ENCODE measurements at regions not wholly inside any gene's neighbourhood (a gene's known extent, or its start where the extent isn't known, plus 50 kb on each side); places are given as distances from the start of the nearest gene placed in this dataset.

GRCh38 chr17:33519692-33520091, 226.6 kb upstream of the ASIC2 start:
- no peaks in the 10 kb centered on the region for H3K36me3 ChIP-seq (ENCODE audit: insufficient read depth, insufficient read length, low read length)
- DNase-seq (ENCODE audit: low read depth, low spot score), result no peak
- H3K4me3 ChIP-seq (ENCODE audit: insufficient read length, low read depth), result no peak overlapping the region
- no peak overlapping the region for H3K9ac ChIP-seq (ENCODE audit: insufficient read length, low read depth)
- H3K9me3 ChIP-seq (ENCODE audit: insufficient read depth, low read length), result no peaks in the 10 kb centered on the region
- TF ChIP-seq ZNF274 (IDR thresholded peaks at IDR 0.05; ENCODE audit: low read depth, low read length) (no peak), YY1 (IDR thresholded peaks at IDR 0.05; ENCODE audit: insufficient read depth, insufficient read length) (no peak), SUZ12 (IDR thresholded peaks at IDR 0.05; ENCODE audit: extremely low read depth, insufficient read depth, insufficient read length) (no peak)
- no peaks in the 10 kb centered on the region for H3K27me3 ChIP-seq (ENCODE audit: insufficient read depth, insufficient read length)
- H3K4me1 ChIP-seq (ENCODE audit: insufficient read depth, insufficient read length), result no peaks in the 10 kb centered on the region

GRCh38 chr17:33520426-33521330, 227.6 kb upstream of the ASIC2 start:
- Histone ChIP-seq H3K4me3 (ENCODE audit: insufficient read length, low read depth) (no peak overlapping the region), H3K36me3 (ENCODE audit: insufficient read depth, insufficient read length, low read length) (no peaks in the 10 kb centered on the region), H3K9ac (ENCODE audit: insufficient read length, low read depth) (no peak overlapping the region), H3K9me3 (ENCODE audit: insufficient read depth, low read length) (no peaks in the 10 kb centered on the region), H3K4me1 (ENCODE audit: insufficient read depth, insufficient read length) (no peaks in the 10 kb centered on the region), H3K27me3 (ENCODE audit: insufficient read depth, insufficient read length) (no peaks in the 10 kb centered on the region)
- TF ChIP-seq ZNF274 (IDR thresholded peaks at IDR 0.05; ENCODE audit: low read depth, low read length) (no peak), SUZ12 (IDR thresholded peaks at IDR 0.05; ENCODE audit: extremely low read depth, insufficient read depth, insufficient read length) (no peak), YY1 (IDR thresholded peaks at IDR 0.05; ENCODE audit: insufficient read depth, insufficient read length) (no peak)
- peak; percentile 16 for DNase-seq (ENCODE audit: low read depth, low spot score)

- TF ChIP-seq SUZ12 (IDR thresholded peaks at IDR 0.05; ENCODE audit: extremely low read depth, insufficient read depth, insufficient read length), result no peak
- TF ChIP-seq YY1 (IDR thresholded peaks at IDR 0.05; ENCODE audit: insufficient read depth, insufficient read length), result no peak
- no peak for TF ChIP-seq ZNF274 (IDR thresholded peaks at IDR 0.05; ENCODE audit: low read depth, low read length)
- no peak overlapping the region for H3K4me3 ChIP-seq (ENCODE audit: insufficient read length, low read depth)
- no peak overlapping the region for H3K9ac ChIP-seq (ENCODE audit: insufficient read length, low read depth)
- no peaks in the 10 kb centered on the region for H3K36me3 ChIP-seq (ENCODE audit: insufficient read depth, insufficient read length, low read length)
- no peak for DNase-seq (ENCODE audit: low read depth, low spot score)
- H3K27me3 ChIP-seq (ENCODE audit: insufficient read depth, insufficient read length), result no peaks in the 10 kb centered on the region
- H3K9me3 ChIP-seq (ENCODE audit: insufficient read depth, low read length), result no peaks in the 10 kb centered on the region
- H3K4me1 ChIP-seq (ENCODE audit: insufficient read depth, insufficient read length), result no peaks in the 10 kb centered on the region
Measured at GRCh38 chr17:33521784-33522183, 228.7 kb upstream of the ASIC2 start.

DNA sequence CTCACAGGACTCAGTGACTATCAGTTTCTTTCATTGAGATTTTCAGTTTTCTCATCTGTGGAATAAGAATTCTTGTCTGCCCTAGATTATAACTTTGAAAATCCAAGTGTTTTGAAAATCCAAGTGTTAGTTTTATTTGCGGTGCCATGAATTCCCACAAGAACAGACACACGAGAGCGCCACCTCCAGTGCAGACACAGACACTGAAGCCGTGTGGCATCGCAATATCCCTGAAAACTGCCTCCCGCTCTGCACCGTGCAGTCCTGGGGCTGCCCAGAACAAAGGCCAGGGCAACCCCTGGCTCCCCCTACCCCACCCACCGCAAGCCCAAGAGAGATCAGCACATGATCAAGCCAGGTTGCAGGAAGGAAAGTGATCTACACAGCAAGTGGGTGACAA, 229.5 kb upstream of the ASIC2 start:
- H3K27me3 ChIP-seq (ENCODE audit: insufficient read depth, insufficient read length), result no peaks in the 10 kb centered on the region
- no peak for DNase-seq (ENCODE audit: low read depth, low spot score)
- H3K36me3 ChIP-seq (ENCODE audit: insufficient read depth, insufficient read length, low read length), result no peaks in the 10 kb centered on the region
- H3K4me1 ChIP-seq (ENCODE audit: insufficient read depth, insufficient read length), result no peaks in the 10 kb centered on the region
- H3K4me3 ChIP-seq (ENCODE audit: insufficient read length, low read depth), result no peak overlapping the region
- H3K9me3 ChIP-seq (ENCODE audit: insufficient read depth, low read length), result no peaks in the 10 kb centered on the region
- H3K9ac ChIP-seq (ENCODE audit: insufficient read length, low read depth), result no peak overlapping the region
- no peak for TF ChIP-seq YY1 (IDR thresholded peaks at IDR 0.05; ENCODE audit: insufficient read depth, insufficient read length)
- no peak for TF ChIP-seq ZNF274 (IDR thresholded peaks at IDR 0.05; ENCODE audit: low read depth, low read length)
- TF ChIP-seq SUZ12 (IDR thresholded peaks at IDR 0.05; ENCODE audit: extremely low read depth, insufficient read depth, insufficient read length), result no peak

DNA sequence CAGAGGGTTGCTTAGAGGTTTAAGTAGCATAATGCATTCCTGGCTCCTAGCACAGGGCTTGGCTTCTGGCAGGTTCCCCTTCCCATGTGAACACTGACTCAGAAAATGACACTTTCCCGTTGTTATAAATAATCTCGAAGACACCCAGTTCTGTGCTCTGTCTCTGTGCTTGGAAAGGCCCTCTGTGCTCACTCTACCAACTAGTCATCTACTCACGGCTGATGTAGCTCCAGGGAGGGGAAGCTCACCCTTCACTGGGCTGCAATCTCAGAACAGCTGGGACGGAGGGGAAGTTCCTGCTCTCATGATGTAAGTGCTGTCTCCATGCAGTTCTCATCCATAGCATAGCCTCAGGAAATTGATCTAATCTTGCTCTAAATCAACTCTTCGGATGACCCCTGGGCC, 230.5 kb upstream of the ASIC2 start:
- no peaks in the 10 kb centered on the region for H3K36me3 ChIP-seq (ENCODE audit: insufficient read depth, insufficient read length, low read length)
- no peak overlapping the region for H3K9ac ChIP-seq (ENCODE audit: insufficient read length, low read depth)
- H3K4me3 ChIP-seq (ENCODE audit: insufficient read length, low read depth), result no peak overlapping the region
- H3K9me3 ChIP-seq (ENCODE audit: insufficient read depth, low read length), result no peaks in the 10 kb centered on the region
- no peaks in the 10 kb centered on the region for H3K4me1 ChIP-seq (ENCODE audit: insufficient read depth, insufficient read length)
- no peaks in the 10 kb centered on the region for H3K27me3 ChIP-seq (ENCODE audit: insufficient read depth, insufficient read length)
- no peak for DNase-seq (ENCODE audit: low read depth, low spot score)
- no peak for TF ChIP-seq YY1 (IDR thresholded peaks at IDR 0.05; ENCODE audit: insufficient read depth, insufficient read length)
- TF ChIP-seq SUZ12 (IDR thresholded peaks at IDR 0.05; ENCODE audit: extremely low read depth, insufficient read depth, insufficient read length), result no peak
- no peak for TF ChIP-seq ZNF274 (IDR thresholded peaks at IDR 0.05; ENCODE audit: low read depth, low read length)

- no peaks in the 10 kb centered on the region for H3K9me3 ChIP-seq (ENCODE audit: insufficient read depth, low read length)
- no peak overlapping the region for H3K4me3 ChIP-seq (ENCODE audit: insufficient read length, low read depth)
- no peak for TF ChIP-seq YY1 (IDR thresholded peaks at IDR 0.05; ENCODE audit: insufficient read depth, insufficient read length)
- TF ChIP-seq SUZ12 (IDR thresholded peaks at IDR 0.05; ENCODE audit: extremely low read depth, insufficient read depth, insufficient read length), result no peak
- no peak for TF ChIP-seq ZNF274 (IDR thresholded peaks at IDR 0.05; ENCODE audit: low read depth, low read length)
- DNase-seq (ENCODE audit: low read depth, low spot score), result no peak
- H3K27me3 ChIP-seq (ENCODE audit: insufficient read depth, insufficient read length), result no peaks in the 10 kb centered on the region
- H3K36me3 ChIP-seq (ENCODE audit: insufficient read depth, insufficient read length, low read length), result no peaks in the 10 kb centered on the region
- no peak overlapping the region for H3K9ac ChIP-seq (ENCODE audit: insufficient read length, low read depth)
- H3K4me1 ChIP-seq (ENCODE audit: insufficient read depth, insufficient read length), result no peaks in the 10 kb centered on the region
Measured at GRCh38 chr17:33525186-33525585, 232.1 kb upstream of the ASIC2 start.

DNA sequence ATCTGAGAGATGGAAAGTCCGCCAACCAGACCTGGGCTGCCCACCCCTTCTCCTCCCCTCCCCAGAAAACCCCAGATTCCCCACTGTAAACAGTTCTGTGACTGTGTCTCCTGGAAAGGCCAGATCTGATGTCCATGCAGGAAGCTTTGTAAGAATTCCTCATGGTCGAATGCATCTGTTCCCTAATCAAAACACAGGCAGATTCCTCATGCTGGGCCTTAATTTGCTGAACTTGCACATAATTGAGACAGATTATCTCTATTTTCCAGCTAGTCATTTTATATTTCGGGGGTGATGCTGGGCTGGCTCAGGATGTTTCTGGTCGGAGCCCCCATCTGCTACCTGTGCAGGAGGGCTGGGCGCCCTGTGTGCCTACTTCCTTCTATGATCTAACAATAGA, 233.6 kb upstream of the ASIC2 start:
- H3K9me3 ChIP-seq (ENCODE audit: insufficient read depth, low read length), result no peaks in the 10 kb centered on the region
- H3K4me3 ChIP-seq (ENCODE audit: insufficient read length, low read depth), result no peak overlapping the region
- no peaks in the 10 kb centered on the region for H3K27me3 ChIP-seq (ENCODE audit: insufficient read depth, insufficient read length)
- TF ChIP-seq SUZ12 (IDR thresholded peaks at IDR 0.05; ENCODE audit: extremely low read depth, insufficient read depth, insufficient read length), result no peak
- no peak for TF ChIP-seq YY1 (IDR thresholded peaks at IDR 0.05; ENCODE audit: insufficient read depth, insufficient read length)
- TF ChIP-seq ZNF274 (IDR thresholded peaks at IDR 0.05; ENCODE audit: low read depth, low read length), result no peak
- no peaks in the 10 kb centered on the region for H3K4me1 ChIP-seq (ENCODE audit: insufficient read depth, insufficient read length)
- no peaks in the 10 kb centered on the region for H3K36me3 ChIP-seq (ENCODE audit: insufficient read depth, insufficient read length, low read length)
- DNase-seq (ENCODE audit: low read depth, low spot score), result no peak
- H3K9ac ChIP-seq (ENCODE audit: insufficient read length, low read depth), result no peak overlapping the region
